Activated naive CD4-positive, alpha-beta T cell treated with anti-CD3 and anti-CD28 coated beads for 36 hours (primary cell): ENCODE measurements at regions not wholly inside any gene's neighbourhood (a gene's known extent, or its start where the extent isn't known, plus 50 kb on each side); places are given as distances from the start of the nearest gene placed in this dataset.

Experiments used
- CTCF ChIA-PET: fragments of 350-600 bp; sonication (Branson Sonifier 250); formaldehyde crosslinking; loops from one replicate; lab custom pipeline; 2021; ENCODE audit warnings: antibody characterized with exemption; lab: Charles Lee
- DNase-seq: peaks from one replicate; pipeline ENCODE4 v3.0.0-alpha.2; 2020
- H3K27ac Mint-ChIP-seq: one replicate; pipeline ENCODE4 v1.8.0; 2021; ENCODE audit warnings: mild to moderate bottlenecking, mixed read lengths
- H3K27me3 Mint-ChIP-seq: one replicate; pipeline ENCODE4 v1.8.0; 2021; ENCODE audit warnings: low read depth, mixed read lengths
- H3K36me3 Mint-ChIP-seq: one replicate; pipeline ENCODE4 v1.8.0; 2021; ENCODE audit warnings: low read depth, mixed read lengths
- H3K4me1 Mint-ChIP-seq: one replicate; pipeline ENCODE4 v1.8.0; 2021; ENCODE audit warnings: low read depth, mixed read lengths
- H3K4me3 Mint-ChIP-seq: one replicate; pipeline ENCODE4 v1.8.0; 2021; ENCODE audit warnings: mild to moderate bottlenecking, moderate library complexity, mixed read lengths
- H3K9me3 Mint-ChIP-seq: one replicate; pipeline ENCODE4 v1.8.0; 2021; ENCODE audit warnings: mixed read lengths
- intact Hi-C: fragments of 100-400 bp; cut with micrococcal nuclease; formaldehyde crosslinking; loops from one replicate; pipeline ENCODE4 v1.15.1; 2023

DNA sequence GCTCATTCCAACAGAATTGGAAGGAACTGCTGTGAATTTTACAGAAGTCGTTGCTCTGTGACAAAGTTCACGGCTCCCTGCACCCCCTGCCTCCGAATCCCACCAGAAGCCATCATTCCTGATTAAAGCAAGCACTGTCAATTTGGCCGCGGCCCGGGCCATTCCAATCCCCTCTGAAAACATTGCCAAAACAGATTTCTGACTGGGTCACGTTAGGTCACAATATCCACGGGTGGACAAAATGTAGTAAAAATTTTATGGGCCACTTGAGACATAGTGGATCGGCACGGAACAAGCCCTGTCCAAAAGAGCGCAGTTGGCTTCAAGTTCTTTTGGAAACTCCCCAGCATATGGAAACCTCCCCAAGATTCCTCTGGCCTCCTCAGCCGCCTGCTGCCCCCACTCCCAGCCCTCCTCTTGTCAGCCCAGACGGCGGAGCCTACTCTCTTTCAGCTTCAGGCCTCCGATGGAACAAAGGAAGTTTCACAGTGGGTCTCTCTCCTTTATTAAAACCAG, 67.2 kb upstream of the IFNAR2 start:
- intact Hi-C loops: no loop called here
- CTCF ChIA-PET: interaction anchor here (0.6 to 0.8 kb wide), 2 partner anchors 24 to 283 kb away, joined by 3 to 5 read pairs; no protein-coding TSS in a partner anchor
- H3K36me3 Mint-ChIP-seq: no peaks in the 10 kb centered on the region
- no peak overlapping the region for H3K27ac Mint-ChIP-seq
- H3K27me3 Mint-ChIP-seq: peaks cover 2% of the 10 kb centered on the region
- DNase-seq: no peak
- H3K4me3 Mint-ChIP-seq: no peak overlapping the region
- no peaks in the 10 kb centered on the region for H3K4me1 Mint-ChIP-seq
- H3K9me3 Mint-ChIP-seq: peaks cover 13% of the 10 kb centered on the region

DNA sequence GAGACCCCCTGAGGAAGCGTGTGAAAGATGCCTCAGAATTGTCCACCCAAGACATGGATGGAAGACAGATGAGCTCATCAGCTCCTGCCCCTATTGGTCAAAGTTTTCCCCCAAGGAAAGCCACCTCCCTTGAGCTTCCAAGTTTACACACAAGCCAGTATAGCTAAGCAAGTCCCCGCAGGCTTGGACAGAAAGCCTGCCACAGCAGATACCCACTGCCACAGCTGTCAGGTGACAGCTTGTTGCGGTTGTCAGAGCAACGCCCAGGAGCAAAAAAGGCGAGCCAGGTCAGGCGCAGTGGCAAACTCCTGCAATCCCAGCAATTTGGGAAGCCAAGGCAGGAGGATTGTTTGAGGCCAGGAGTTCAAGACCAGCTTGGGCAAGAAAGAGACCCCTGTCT, 60.9 kb upstream of the IFNAR2 start:
- CTCF ChIA-PET: interaction anchor here (0.6 to 1.1 kb wide), 3 partner anchors 11 to 207 kb away, joined by 3 to 4 read pairs (median 3); no protein-coding TSS in a partner anchor
- intact Hi-C loops: no loop called here

DNA sequence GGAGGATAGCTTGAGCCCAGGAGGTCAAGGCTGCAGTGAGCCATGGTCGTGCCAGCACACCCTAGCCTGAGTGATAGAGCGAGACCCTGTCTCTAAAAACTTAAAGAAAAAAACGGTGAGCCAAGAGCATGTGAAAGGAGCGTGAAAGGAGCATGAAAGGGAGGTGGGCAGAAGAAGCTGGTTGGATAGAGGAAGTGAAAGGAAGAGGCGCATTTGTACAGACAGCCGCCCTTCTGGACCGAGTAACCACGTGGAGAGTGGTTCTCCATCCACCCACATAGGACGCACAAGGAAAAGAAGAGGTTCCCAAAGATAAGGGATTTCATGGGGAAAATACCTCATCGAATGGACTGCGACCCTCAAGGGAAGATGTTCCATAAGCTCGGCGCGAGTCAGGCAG, 60.4 kb upstream of the IFNAR2 start:
- Mint-ChIP-seq H3K27me3 (no peaks in the 10 kb centered on the region), H3K27ac (no peak overlapping the region), H3K9me3 (peaks cover 3% of the 10 kb centered on the region), H3K4me3 (no peak overlapping the region), H3K36me3 (no peaks in the 10 kb centered on the region), H3K4me1 (no peaks in the 10 kb centered on the region)
- intact Hi-C loops: no loop called here
- CTCF ChIA-PET: interaction anchor here (0.6 kb wide), 1 partner anchor 82 kb away, joined by 3 read pairs; no protein-coding TSS in a partner anchor
- DNase-seq: no peak

More for the DNA sequence above, 60.9 kb upstream of the IFNAR2 start:
- Mint-ChIP-seq H3K27ac (no peak overlapping the region), H3K4me1 (no peaks in the 10 kb centered on the region), H3K4me3 (no peak overlapping the region), H3K9me3 (peaks cover 3% of the 10 kb centered on the region), H3K27me3 (no peaks in the 10 kb centered on the region), H3K36me3 (no peaks in the 10 kb centered on the region)
- DNase-seq: no peak

DNA sequence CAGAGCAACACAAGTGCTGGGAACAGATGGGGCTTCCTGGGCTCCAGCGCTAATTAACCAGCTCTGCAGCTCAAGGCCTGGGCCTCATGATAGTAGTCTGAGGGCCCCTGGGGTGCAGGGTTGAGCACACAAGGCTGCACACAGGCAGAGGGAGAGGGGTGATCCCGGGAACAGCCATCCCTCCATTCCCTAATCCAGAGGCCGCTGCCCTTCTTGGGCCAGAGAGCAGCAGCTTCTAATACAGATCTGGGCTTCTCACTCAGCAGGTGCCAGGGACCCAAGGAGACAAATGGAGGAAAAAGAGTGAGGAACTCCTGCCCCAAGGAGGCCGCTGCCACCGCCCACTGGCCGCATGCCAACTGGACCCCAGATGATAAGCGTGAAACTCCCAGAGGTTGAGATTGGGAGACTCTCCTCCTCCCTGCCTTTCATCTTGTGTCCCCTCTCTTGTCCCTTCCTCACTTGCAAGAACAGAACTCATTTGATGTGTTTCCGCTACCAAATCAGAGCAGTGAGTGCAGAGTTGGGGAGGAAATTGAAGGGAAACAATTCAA, 58.0 kb upstream of the IFNAR2 start:
- no peak overlapping the region for H3K27ac Mint-ChIP-seq

DNA sequence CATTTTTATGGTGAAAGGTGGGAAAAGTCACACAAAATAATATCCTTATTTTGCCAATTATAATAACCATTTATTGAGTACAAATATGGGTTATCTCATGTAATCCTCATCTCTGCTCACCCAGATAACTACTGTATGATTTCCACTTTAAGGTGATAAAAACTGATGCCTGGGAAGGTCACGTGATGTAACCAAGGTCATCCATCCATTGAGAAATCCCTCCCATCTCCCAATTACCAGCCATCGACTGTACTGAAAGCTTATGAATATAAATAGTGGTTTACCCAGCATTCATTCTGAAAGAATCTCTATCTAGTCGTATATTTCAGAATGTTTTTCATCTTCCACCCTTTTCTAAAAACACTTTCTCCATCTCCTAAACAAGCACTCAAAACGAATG, 55.0 kb upstream of the IFNAR2 start:
- H3K4me1 Mint-ChIP-seq: no peaks in the 10 kb centered on the region
- DNase-seq: no peak
- no peak overlapping the region for H3K4me3 Mint-ChIP-seq
- no peaks in the 10 kb centered on the region for H3K9me3 Mint-ChIP-seq
- H3K27ac Mint-ChIP-seq: no peak overlapping the region
- H3K27me3 Mint-ChIP-seq: no peaks in the 10 kb centered on the region
- no peaks in the 10 kb centered on the region for H3K36me3 Mint-ChIP-seq
- intact Hi-C loops: no loop called here
- CTCF ChIA-PET: no interaction called here

More for the DNA sequence above, 58.0 kb upstream of the IFNAR2 start:
- CTCF ChIA-PET: no interaction called here
- no peaks in the 10 kb centered on the region for H3K36me3 Mint-ChIP-seq
- intact Hi-C loops: no loop called here
- H3K27me3 Mint-ChIP-seq: no peaks in the 10 kb centered on the region
- DNase-seq: no peak
- no peak overlapping the region for H3K4me3 Mint-ChIP-seq
- H3K4me1 Mint-ChIP-seq: no peaks in the 10 kb centered on the region
- no peaks in the 10 kb centered on the region for H3K9me3 Mint-ChIP-seq
